OCI-LY1 (cell line): ENCODE measurements at regions not wholly inside any gene's neighbourhood (a gene's known extent, or its start where the extent isn't known, plus 50 kb on each side); places are given as distances from the start of the nearest gene placed in this dataset.

Experiments used
- H2AFZ ChIP-seq: fragments of 200-600 bp; sonication (generic), shearing (Covaris generic); 2 replicates; pipeline ENCODE4 v1.6.0; 2014; ENCODE audit warnings: antibody characterized with exemption, mild to moderate bottlenecking, low read length
- H3F3A ChIP-seq: fragments of 200-600 bp; sonication (generic), shearing (Covaris generic); 2 replicates; pipeline ENCODE4 v1.6.0; 2014; ENCODE audit warnings: mild to moderate bottlenecking, antibody characterized with exemption, low read length, moderate library complexity; ENCODE audit not compliant: insufficient read depth
- H3K27ac ChIP-seq: fragments of 200-600 bp; sonication (generic); 2 replicates; pipeline ENCODE4 v1.5.1; 2014; ENCODE audit warnings: low read length, mixed run types, mild to moderate bottlenecking, low read depth; ENCODE audit not compliant: poor library complexity, severe bottlenecking
- H3K27me3 ChIP-seq: fragments of 200-600 bp; sonication (generic); 2 replicates; pipeline ENCODE4 v1.6.0; 2014; ENCODE audit warnings: antibody characterized with exemption, mild to moderate bottlenecking, low read length, moderate library complexity; ENCODE audit not compliant: insufficient read depth
- H3K36me3 ChIP-seq: fragments of 200-600 bp; sonication (generic); 2 replicates; pipeline ENCODE4 v1.6.1; 2014; ENCODE audit warnings: mild to moderate bottlenecking, antibody characterized with exemption, low read length, moderate library complexity, mixed read lengths; ENCODE audit not compliant: insufficient read depth
- H3K4me1 ChIP-seq: fragments of 200-600 bp; sonication (generic); 2 replicates; pipeline ENCODE4 v1.5.1; 2014; ENCODE audit warnings: mild to moderate bottlenecking, low read length, moderate library complexity; ENCODE audit not compliant: insufficient read depth, severe bottlenecking
- H3K4me2 ChIP-seq: fragments of 200-600 bp; sonication (generic), shearing (Covaris generic); 2 replicates; pipeline ENCODE4 v1.6.1; 2014; ENCODE audit warnings: low read length
- H3K4me3 ChIP-seq: fragments of 200-600 bp; sonication (generic); 2 replicates; pipeline ENCODE4 v1.5.1; 2014; ENCODE audit warnings: low read length, low read depth, mild to moderate bottlenecking, mixed read lengths; ENCODE audit not compliant: poor library complexity, severe bottlenecking
- H3K79me2 ChIP-seq: fragments of 200-600 bp; shearing (Covaris generic); 2 replicates; pipeline ENCODE4 v1.6.1; 2016; ENCODE audit warnings: mixed run types, low read length, mixed read lengths; ENCODE audit not compliant: insufficient read depth
- H3K9ac ChIP-seq: fragments of 200-600 bp; sonication (generic), shearing (Covaris generic); 2 replicates; pipeline ENCODE4 v1.6.1; 2014; ENCODE audit warnings: mild to moderate bottlenecking, low read length, mixed read lengths
- H3K9me2 ChIP-seq: fragments of 200-600 bp; sonication (generic), shearing (Covaris generic); 2 replicates; pipeline ENCODE4 v1.6.1; 2014; ENCODE audit warnings: low read depth, mild to moderate bottlenecking, low read length, mixed read lengths
- H3K9me3 ChIP-seq: fragments of 200-600 bp; shearing (Covaris generic); 2 replicates; pipeline ENCODE4 v1.6.1; 2014; ENCODE audit warnings: low read length, mixed read lengths
- H4K20me1 ChIP-seq: fragments of 200-600 bp; sonication (generic), shearing (Covaris generic); 2 replicates; pipeline ENCODE4 v1.6.0; 2016; ENCODE audit warnings: mild to moderate bottlenecking, low read length; ENCODE audit not compliant: insufficient read depth
- CTCF ChIP-seq: fragments of 200-600 bp; sonication (generic), shearing (Covaris generic); IDR thresholded peaks from 2 replicates; pipeline ENCODE4 v1.5.1; 2017; ENCODE audit warnings: mild to moderate bottlenecking, antibody characterized with exemption, low read length, moderate library complexity, mixed read lengths
- EZH2 ChIP-seq: fragments of 200-600 bp; sonication (generic), shearing (Covaris generic); IDR thresholded peaks from 2 replicates; pipeline ENCODE4 v1.8.0; 2017; ENCODE audit warnings: borderline replicate concordance, mixed run types, mild to moderate bottlenecking, antibody characterized with exemption, low read length, moderate library complexity, mixed read lengths

GRCh38 chr21:20618878-20619277 is 379.3 kb upstream of the NCAM2 start:
- H3K9me2 ChIP-seq, result no peaks in the 10 kb centered on the region
- TF ChIP-seq CTCF (no peak), EZH2 (no peak)
- H3K9ac ChIP-seq, result no peak overlapping the region
- no peak overlapping the region for H3K4me2 ChIP-seq
- H3K27me3 ChIP-seq, result no peaks in the 10 kb centered on the region
- H3K4me1 ChIP-seq, result no peaks in the 10 kb centered on the region
- H3F3A ChIP-seq, result no peaks in the 10 kb centered on the region
- no peaks in the 10 kb centered on the region for H3K36me3 ChIP-seq
- H4K20me1 ChIP-seq, result no peaks in the 10 kb centered on the region
- no peak overlapping the region for H3K4me3 ChIP-seq
- no peaks in the 10 kb centered on the region for H3K79me2 ChIP-seq
- H3K27ac ChIP-seq, result no peak overlapping the region
- H3K9me3 ChIP-seq, result no peaks in the 10 kb centered on the region
- no peak overlapping the region for H2AFZ ChIP-seq

GRCh38 chr21:20627594-20627993 is 370.6 kb upstream of the NCAM2 start:
- no peaks in the 10 kb centered on the region for H3K27me3 ChIP-seq
- no peak overlapping the region for H3K9ac ChIP-seq
- no peaks in the 10 kb centered on the region for H4K20me1 ChIP-seq
- H3F3A ChIP-seq, result no peaks in the 10 kb centered on the region
- no peak overlapping the region for H2AFZ ChIP-seq
- H3K9me2 ChIP-seq, result no peaks in the 10 kb centered on the region
- no peaks in the 10 kb centered on the region for H3K36me3 ChIP-seq
- H3K4me1 ChIP-seq, result no peaks in the 10 kb centered on the region
- H3K4me3 ChIP-seq, result no peak overlapping the region
- H3K9me3 ChIP-seq, result no peaks in the 10 kb centered on the region
- no peak for TF ChIP-seq EZH2
- TF ChIP-seq CTCF, result no peak
- H3K79me2 ChIP-seq, result no peaks in the 10 kb centered on the region
- H3K4me2 ChIP-seq, result no peak overlapping the region
- no peak overlapping the region for H3K27ac ChIP-seq

GRCh38 chr21:20631633-20632032 is 366.6 kb upstream of the NCAM2 start:
- Histone ChIP-seq H4K20me1 (no peaks in the 10 kb centered on the region), H2AFZ (no peak overlapping the region), H3K9me3 (no peaks in the 10 kb centered on the region), H3K27me3 (no peaks in the 10 kb centered on the region), H3K36me3 (no peaks in the 10 kb centered on the region), H3F3A (no peaks in the 10 kb centered on the region), H3K4me3 (no peak overlapping the region), H3K4me2 (no peak overlapping the region), H3K4me1 (no peaks in the 10 kb centered on the region), H3K9ac (no peak overlapping the region), H3K27ac (no peak overlapping the region), H3K79me2 (no peaks in the 10 kb centered on the region), H3K9me2 (no peaks in the 10 kb centered on the region)
- TF ChIP-seq CTCF (no peak), EZH2 (no peak)
